Mesodermal cell (in vitro differentiated cells): ENCODE measurements at regions not wholly inside any gene's neighbourhood (a gene's known extent, or its start where the extent isn't known, plus 50 kb on each side); places are given as distances from the start of the nearest gene placed in this dataset.

Experiments
- H3K27ac ChIP-seq: 2 replicates; pipeline ENCODE4 v1.7.0; 2013; ENCODE audit warnings: mild to moderate bottlenecking, low read depth, low read length, moderate library complexity; ENCODE audit not compliant: severe bottlenecking
- H3K36me3 ChIP-seq: 2 replicates; pipeline ENCODE4 v1.7.1; 2013; ENCODE audit warnings: mild to moderate bottlenecking, low read length, moderate library complexity; ENCODE audit not compliant: control insufficient read depth, insufficient read depth
- H3K4me1 ChIP-seq: one replicate; pipeline ENCODE4 v1.7.1; 2013; ENCODE audit warnings: mild to moderate bottlenecking, low read length; ENCODE audit not compliant: insufficient read depth, control insufficient read depth, poor library complexity, severe bottlenecking
- H3K4me3 ChIP-seq: 2 replicates; pipeline ENCODE4 v1.7.0; 2013; ENCODE audit warnings: low read length, control low read depth, mild to moderate bottlenecking; ENCODE audit not compliant: insufficient read depth, poor library complexity, severe bottlenecking; ENCODE audit errors: extremely low read depth
- H3K9me3 ChIP-seq: 2 replicates; pipeline ENCODE4 v1.7.1; 2013; ENCODE audit warnings: mild to moderate bottlenecking, low read length, moderate library complexity; ENCODE audit not compliant: control insufficient read depth
- WGBS, 2 experiments: methylation state at CpG; one replicate each; pipeline ENCODE4 v1.1.5; 2013; ENCODE audit warnings: missing lambda C conversion rate in 2 of 2; ENCODE audit not compliant: insufficient coverage in 2 of 2; 5-methylcytosine and 5-hydroxymethylcytosine counted together

- Histone ChIP-seq H3K36me3 (no peaks in the 10 kb centered on the region), H3K4me3 (no peak overlapping the region), H3K9me3 (no peaks in the 10 kb centered on the region), H3K27ac (peak overlapping the region; percentile 100), H3K4me1 (peaks cover 78% of the 10 kb centered on the region)
- WGBS, 2 experiments, result 84 to 91% methylated on average over 16 to 19 of the region's 26 CpGs
Observed at GRCh38 chr1:234722904-234723720, 113.1 kb upstream of the IRF2BP2 start.

GRCh38 chr1:234722270-234722704 is 112.3 kb upstream of the IRF2BP2 start:
- Histone ChIP-seq H3K4me3 (no peak overlapping the region), H3K27ac (peak overlapping the region; percentile 100), H3K9me3 (no peaks in the 10 kb centered on the region), H3K4me1 (peaks cover 80% of the 10 kb centered on the region), H3K36me3 (no peaks in the 10 kb centered on the region)
- WGBS, 2 experiments, result 72 to 77% methylated on average over 2 to 5 of the region's 9 CpGs

GRCh38 chr1:234721476-234722269 is 111.7 kb upstream of the IRF2BP2 start:
- no peaks in the 10 kb centered on the region for H3K36me3 ChIP-seq
- H3K27ac ChIP-seq, result no peak overlapping the region
- WGBS, 2 experiments, result 79 to 83% methylated on average over 6 to 10 of the region's 12 CpGs
- H3K4me1 ChIP-seq, result peaks cover 80% of the 10 kb centered on the region
- H3K9me3 ChIP-seq, result no peaks in the 10 kb centered on the region
- no peak overlapping the region for H3K4me3 ChIP-seq

- no peak overlapping the region for H3K4me3 ChIP-seq
- H3K36me3 ChIP-seq, result no peaks in the 10 kb centered on the region
- 94 to 97% methylated on average over 10 to 11 of the region's 15 CpGs for WGBS, 2 experiments
- H3K9me3 ChIP-seq, result no peaks in the 10 kb centered on the region
- peaks cover 73% of the 10 kb centered on the region for H3K4me1 ChIP-seq
- no peak overlapping the region for H3K27ac ChIP-seq
Observed at GRCh38 chr1:234720709-234721441, 110.9 kb upstream of the IRF2BP2 start.

- no peak overlapping the region for H3K4me3 ChIP-seq
- no peaks in the 10 kb centered on the region for H3K36me3 ChIP-seq
- 79 to 85% methylated on average over 6 of the region's 8 CpGs for WGBS, 2 experiments
- peaks cover 61% of the 10 kb centered on the region for H3K4me1 ChIP-seq
- H3K27ac ChIP-seq, result no peak overlapping the region
- H3K9me3 ChIP-seq, result no peaks in the 10 kb centered on the region
Observed at GRCh38 chr1:234719454-234720251, 109.7 kb upstream of the IRF2BP2 start.

GRCh38 chr1:234718496-234719453 is 108.8 kb upstream of the IRF2BP2 start:
- WGBS, 2 experiments, result 88 to 92% methylated on average over 6 to 9 of the region's 10 CpGs
- no peaks in the 10 kb centered on the region for H3K36me3 ChIP-seq
- no peak overlapping the region for H3K4me3 ChIP-seq
- H3K9me3 ChIP-seq, result no peaks in the 10 kb centered on the region
- H3K4me1 ChIP-seq, result peaks cover 53% of the 10 kb centered on the region
- H3K27ac ChIP-seq, result peak overlapping the region; percentile 36

GRCh38 chr1:234716908-234717375 is 107.0 kb upstream of the IRF2BP2 start:
- Histone ChIP-seq H3K36me3 (no peaks in the 10 kb centered on the region), H3K4me1 (peaks cover 34% of the 10 kb centered on the region), H3K9me3 (no peaks in the 10 kb centered on the region), H3K27ac (peak overlapping the region; percentile 30), H3K4me3 (no peak overlapping the region)
- 91 to 96% methylated on average over 12 to 15 of the region's 15 CpGs for WGBS, 2 experiments

GRCh38 chr1:234715252-234716014 is 105.5 kb upstream of the IRF2BP2 start:
- no peaks in the 10 kb centered on the region for H3K9me3 ChIP-seq
- no peak overlapping the region for H3K27ac ChIP-seq
- H3K4me3 ChIP-seq, result no peak overlapping the region
- no peaks in the 10 kb centered on the region for H3K36me3 ChIP-seq
- WGBS, 2 experiments, result 94 to 95% methylated on average over 9 to 10 of the region's 10 CpGs
- peaks cover 30% of the 10 kb centered on the region for H3K4me1 ChIP-seq

GRCh38 chr1:234713859-234714258 is 103.9 kb upstream of the IRF2BP2 start:
- 100% methylated on average over 1 of the region's 5 CpGs; no CpG with 5 or more reads in 1 of the 2 experiments for WGBS, 2 experiments
- Histone ChIP-seq H3K36me3 (no peaks in the 10 kb centered on the region), H3K27ac (no peak overlapping the region), H3K4me3 (no peak overlapping the region), H3K9me3 (peaks cover 1% of the 10 kb centered on the region), H3K4me1 (peaks cover 26% of the 10 kb centered on the region)
